Urinary bladder (tissue), 3 donors: ENCODE measurements at regions not wholly inside any gene's neighbourhood (a gene's known extent, or its start where the extent isn't known, plus 50 kb on each side); places are given as distances from the start of the nearest gene placed in this dataset.
"Not testable (repeated sequence)": the region's sequence is repeated elsewhere in the genome, so short reads cannot be mapped to it uniquely, and the experiment has no call there.

Experiments
- DNase-seq: peaks from one replicate; pipeline ENCODE4 v3.0.0-alpha.2; 2015; ENCODE audit errors: extremely low spot score
- H3K27ac ChIP-seq: one replicate; pipeline ENCODE4 v1.5.1; 2013; ENCODE audit warnings: low read depth, mild to moderate bottlenecking, moderate library complexity
- H3K36me3 ChIP-seq: one replicate; pipeline ENCODE4 v1.6.1; 2013; ENCODE audit warnings: mild to moderate bottlenecking, moderate library complexity; ENCODE audit not compliant: insufficient read depth
- H3K4me1 ChIP-seq: one replicate; pipeline ENCODE4 v1.6.1; 2013; ENCODE audit warnings: mild to moderate bottlenecking, moderate library complexity; ENCODE audit not compliant: insufficient read depth
- H3K4me3 ChIP-seq: one replicate; pipeline ENCODE4 v1.5.1; 2013; ENCODE audit warnings: low read depth, low read length
- WGBS: extraction: QIAGEN DNeasy Blood & Tissue Kit; methylation state at CpG from one replicate; pipeline ENCODE4 v1.1.7; 2013; 5-methylcytosine and 5-hydroxymethylcytosine counted together
- donor health status: healthy with polysubstance abuse.
- donor health status: healthy.

DNA sequence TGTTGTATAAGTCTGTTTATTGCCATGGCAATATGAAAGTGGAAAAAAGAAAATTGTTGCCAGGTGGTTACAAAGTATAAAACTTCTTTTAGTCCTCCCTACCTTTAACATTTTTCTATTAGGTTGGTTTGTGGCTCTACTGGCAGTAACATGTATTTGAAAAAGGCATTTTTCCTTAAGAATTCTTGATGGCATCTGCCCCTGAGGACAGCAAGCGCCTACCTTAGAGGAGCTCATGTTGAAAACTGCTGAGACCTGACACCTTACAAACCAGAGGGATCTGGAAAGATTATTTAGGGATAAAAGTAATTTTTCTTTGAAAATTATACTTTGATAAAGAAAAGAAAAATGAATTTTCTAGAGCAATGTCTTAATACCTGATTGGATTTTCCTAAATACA is 208.1 kb downstream of the CAVIN4 start:
- no peak for DNase-seq
- Histone ChIP-seq H3K4me1 (no peaks in the 10 kb centered on the region), H3K27ac (no peak overlapping the region), H3K4me3 (no peak overlapping the region), H3K36me3 (no peaks in the 10 kb centered on the region)
- 92% methylated on average over 1 of the region's 1 CpG for WGBS

DNA sequence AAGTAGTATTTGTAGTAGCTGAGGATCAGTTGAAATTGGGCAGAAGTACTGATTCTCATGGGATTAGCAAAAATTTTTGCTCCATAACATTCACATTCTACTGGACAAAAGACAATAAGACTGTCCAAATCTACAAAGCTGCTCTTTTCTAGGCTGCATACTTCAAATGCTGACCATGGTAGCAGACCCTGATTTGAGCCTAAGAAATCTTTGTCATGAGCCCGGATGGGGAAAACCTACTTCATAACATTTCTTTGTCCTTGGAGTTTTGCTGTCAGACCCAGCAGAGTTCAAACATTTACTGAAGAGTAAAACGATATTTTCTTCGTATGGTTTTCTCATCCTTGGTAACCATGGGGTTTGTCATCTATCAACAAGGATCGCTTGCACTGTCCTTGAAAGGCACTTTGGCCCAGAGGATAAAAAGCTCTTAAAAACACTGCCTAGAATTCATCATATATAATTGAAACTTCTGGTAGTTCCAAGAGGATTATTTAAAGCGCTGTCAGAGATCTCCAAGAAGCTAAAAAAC is 216.9 kb downstream of the CAVIN4 start:
- Histone ChIP-seq H3K27ac (no peak overlapping the region), H3K4me1 (no peaks in the 10 kb centered on the region), H3K36me3 (no peaks in the 10 kb centered on the region), H3K4me3 (no peak overlapping the region)
- WGBS, result 88% methylated on average over 5 of the region's 5 CpGs
- DNase-seq, result no peak

DNA sequence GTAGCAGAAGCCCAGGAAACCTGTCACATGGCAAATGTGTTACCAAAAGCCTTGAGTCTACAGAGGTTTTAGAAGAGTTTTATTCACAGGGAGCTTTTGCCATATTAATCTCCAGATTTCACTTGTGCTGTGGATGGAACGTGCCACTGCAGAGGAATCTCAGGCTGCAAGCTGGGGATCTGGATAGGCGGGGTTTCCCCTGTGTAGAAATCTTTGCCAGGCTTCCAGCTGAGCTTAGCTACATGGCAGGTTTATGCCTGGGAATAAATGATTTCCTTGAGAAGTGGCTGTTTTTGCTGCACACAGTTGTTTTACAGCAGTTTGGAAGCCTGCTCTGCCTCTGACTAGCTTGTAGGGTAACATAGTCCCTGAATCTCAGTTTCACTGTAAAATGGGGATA is 224.6 kb upstream of the PLPPR1 start:
- no peak overlapping the region for H3K27ac ChIP-seq
- H3K36me3 ChIP-seq, result no peaks in the 10 kb centered on the region
- H3K4me3 ChIP-seq, result no peak overlapping the region
- no peaks in the 10 kb centered on the region for H3K4me1 ChIP-seq
- 41% methylated on average over 2 of the region's 2 CpGs for WGBS
- no peak for DNase-seq

DNA sequence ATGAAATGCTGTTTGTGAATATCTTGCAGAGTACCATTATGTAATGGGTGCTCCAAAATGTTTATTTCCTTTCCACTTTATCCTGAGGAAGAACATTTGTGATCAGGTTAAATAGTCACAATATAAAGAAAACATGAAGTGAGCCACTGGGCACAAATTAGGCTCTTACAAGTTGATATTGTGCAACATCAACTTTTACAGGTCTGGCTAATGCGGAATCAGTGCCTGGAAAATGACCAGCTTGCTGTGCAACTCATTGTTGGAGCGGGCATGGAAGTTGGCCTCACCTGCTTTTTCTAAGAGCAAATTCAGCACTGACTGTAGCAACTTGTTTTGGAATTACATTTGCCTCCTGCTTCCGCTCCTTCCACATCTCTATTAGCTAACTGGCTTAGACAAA is 216.9 kb upstream of the PLPPR1 start:
- DNase-seq, result no peak
- no peak overlapping the region for H3K4me3 ChIP-seq
- 91% methylated on average over 3 of the region's 3 CpGs for WGBS
- no peak overlapping the region for H3K27ac ChIP-seq
- no peaks in the 10 kb centered on the region for H3K4me1 ChIP-seq
- H3K36me3 ChIP-seq, result no peaks in the 10 kb centered on the region

DNA sequence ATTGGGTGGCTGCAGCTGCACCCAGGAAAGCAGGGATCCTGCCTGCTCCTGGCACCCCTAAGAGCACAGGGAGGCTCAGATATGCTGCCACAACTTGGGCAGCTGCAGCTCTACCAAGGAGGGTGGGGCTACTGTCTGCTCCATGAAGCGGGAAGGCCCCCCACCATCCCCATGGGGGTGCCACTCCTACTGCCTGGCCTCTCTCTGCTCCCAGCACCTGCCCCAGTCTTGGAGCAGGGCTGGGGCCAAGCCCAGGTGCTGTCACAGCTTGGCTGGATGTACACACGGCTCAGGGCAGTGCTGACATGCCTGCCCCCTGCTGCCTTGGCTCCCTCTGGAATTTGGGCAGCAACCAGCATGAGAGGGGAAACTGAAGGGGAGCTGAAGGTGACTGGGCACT is 214.7 kb upstream of the PLPPR1 start:
- no peaks in the 10 kb centered on the region for H3K4me1 ChIP-seq
- no peak overlapping the region for H3K27ac ChIP-seq
- no peak for DNase-seq
- WGBS, result 78% methylated on average over 2 of the region's 2 CpGs
- no peak overlapping the region for H3K4me3 ChIP-seq
- H3K36me3 ChIP-seq, result no peaks in the 10 kb centered on the region

DNA sequence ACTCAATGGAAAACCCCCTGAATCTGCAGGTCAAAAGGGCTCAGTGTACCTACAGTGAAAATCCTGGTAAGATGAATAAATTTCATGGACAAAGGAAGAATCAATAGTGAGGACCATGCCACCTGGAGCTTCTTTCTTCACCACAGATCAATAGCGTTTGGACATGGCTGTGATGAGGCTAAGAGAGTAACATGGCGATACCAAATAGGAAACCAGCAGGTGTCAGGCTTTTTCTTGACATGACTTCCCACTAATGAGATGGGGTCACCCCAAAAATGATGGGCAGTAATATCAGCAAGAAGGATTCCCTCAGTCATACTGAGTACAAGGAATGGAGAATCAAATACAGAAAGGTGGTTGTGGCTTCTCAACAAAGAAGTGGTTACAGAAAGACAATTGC is 208.5 kb upstream of the PLPPR1 start:
- 84% methylated on average over 2 of the region's 2 CpGs for WGBS
- Histone ChIP-seq H3K4me1 (no peaks in the 10 kb centered on the region), H3K27ac (no peak overlapping the region), H3K36me3 (no peaks in the 10 kb centered on the region), H3K4me3 (no peak overlapping the region)
- DNase-seq, result no peak

DNA sequence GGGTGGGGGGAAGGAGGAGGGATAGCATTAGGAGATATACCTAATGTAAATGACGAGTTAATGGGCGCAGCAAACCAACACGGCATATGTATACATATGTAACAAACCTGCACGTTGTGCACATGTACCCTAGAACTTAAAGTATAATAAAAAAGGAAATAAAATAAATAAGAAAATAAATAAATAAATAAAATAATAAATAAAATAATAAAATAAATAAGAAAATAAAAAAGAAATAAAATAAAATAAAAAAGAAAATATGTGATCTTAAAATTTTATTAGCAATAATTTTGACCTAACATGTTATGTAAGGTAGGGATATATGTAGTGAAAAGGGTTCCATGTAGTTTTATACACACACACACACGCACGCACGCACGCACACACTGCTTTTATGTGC is 195.5 kb upstream of the PLPPR1 start:
- 91% methylated on average over 8 of the region's 8 CpGs for WGBS
- H3K4me3 ChIP-seq, DNase-seq, H3K36me3 ChIP-seq, H3K27ac ChIP-seq, H3K4me1 ChIP-seq: not testable (repeated sequence)

DNA sequence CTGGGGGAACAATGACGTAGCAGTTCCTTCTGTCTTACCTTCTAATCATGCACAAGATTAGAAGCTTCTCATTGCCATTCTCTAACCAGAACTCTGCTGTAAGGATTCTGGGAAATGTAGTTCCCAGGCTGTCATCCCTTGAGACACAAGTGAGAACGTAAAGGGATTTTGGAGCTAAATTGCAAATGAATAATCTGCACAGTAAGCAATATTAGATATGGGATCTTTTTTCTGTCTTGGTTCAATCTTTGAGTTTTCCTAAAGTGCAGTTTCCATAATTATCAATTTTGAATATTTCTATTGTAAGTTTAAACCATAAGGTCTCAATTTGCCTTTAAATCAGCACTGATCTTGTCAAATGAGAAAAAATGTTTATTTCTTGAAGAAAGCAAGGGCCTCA is 189.7 kb upstream of the PLPPR1 start:
- Histone ChIP-seq H3K4me3 (no peak overlapping the region), H3K4me1 (no peaks in the 10 kb centered on the region), H3K27ac (no peak overlapping the region), H3K36me3 (no peaks in the 10 kb centered on the region)
- WGBS, result 51% methylated on average over 2 of the region's 2 CpGs
- DNase-seq, result no peak

DNA sequence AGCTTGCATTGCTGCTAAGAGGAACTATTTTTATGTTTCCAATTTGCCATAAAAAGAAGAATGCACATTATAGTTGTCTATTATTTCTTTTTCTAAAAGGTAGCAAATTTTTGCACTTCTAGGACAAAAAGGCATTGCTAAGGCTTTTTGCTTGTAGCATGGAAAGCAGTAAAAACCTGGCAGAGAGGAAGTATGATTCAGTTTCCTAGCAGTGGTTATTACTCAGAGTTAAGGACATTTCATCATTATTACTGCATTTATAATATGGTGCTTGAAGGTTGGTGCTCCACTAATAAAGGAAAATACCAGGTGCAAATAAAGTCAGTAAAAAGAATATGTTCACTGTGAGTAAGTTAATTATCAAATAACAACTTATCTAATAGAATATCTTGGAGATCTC is 179.8 kb upstream of the PLPPR1 start:
- Histone ChIP-seq H3K36me3 (no peaks in the 10 kb centered on the region), H3K27ac (no peak overlapping the region), H3K4me3 (no peak overlapping the region), H3K4me1 (no peaks in the 10 kb centered on the region)
- no peak for DNase-seq

DNA sequence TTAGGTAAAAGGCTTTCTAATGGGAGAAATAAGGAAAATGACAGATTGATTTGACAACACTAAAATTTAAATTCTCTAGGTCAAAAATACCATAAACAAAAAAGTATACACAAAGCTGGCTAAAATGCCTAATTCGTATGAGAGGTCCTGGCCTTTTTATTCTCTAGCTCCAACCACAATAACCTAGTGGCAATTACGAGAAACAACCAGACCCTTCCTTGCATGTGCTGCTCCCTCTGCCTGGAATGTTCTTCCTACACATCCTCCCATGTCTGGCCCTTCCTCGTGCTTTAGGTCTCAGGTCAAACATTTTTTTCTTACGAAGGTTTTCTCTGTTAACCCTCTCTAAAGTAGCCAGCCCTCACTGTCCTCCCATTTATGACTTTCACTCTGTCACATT is 176.4 kb upstream of the PLPPR1 start:
- DNase-seq, result no peak
- 18% methylated on average over 4 of the region's 4 CpGs for WGBS

DNA sequence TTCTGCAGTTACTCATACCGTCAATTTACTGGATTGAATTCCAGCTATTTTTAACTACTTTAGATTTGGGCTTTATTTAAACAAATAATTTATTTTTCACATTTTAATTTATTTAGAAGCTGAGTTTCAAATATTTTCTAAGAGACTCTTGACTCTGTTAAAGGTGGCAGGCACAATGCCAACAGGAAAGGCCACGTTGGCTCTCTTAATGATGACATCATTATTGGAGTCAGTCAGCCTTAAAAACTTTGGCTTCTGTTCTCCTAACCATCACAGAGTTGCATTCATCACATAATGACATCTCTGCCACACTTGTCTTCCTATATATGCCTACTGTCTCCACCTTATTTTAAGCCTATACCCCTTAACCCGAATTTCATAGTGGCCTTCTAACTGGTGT is 172.3 kb upstream of the PLPPR1 start:
- H3K36me3 ChIP-seq, result no peaks in the 10 kb centered on the region
- 46% methylated on average over 3 of the region's 3 CpGs for WGBS
- H3K4me1 ChIP-seq, result no peaks in the 10 kb centered on the region
- H3K4me3 ChIP-seq, result no peak overlapping the region
- H3K27ac ChIP-seq, result no peak overlapping the region
- DNase-seq, result no peak

More for the DNA sequence above, 176.4 kb upstream of the PLPPR1 start:
- Histone ChIP-seq H3K27ac (no peak overlapping the region), H3K4me1 (no peaks in the 10 kb centered on the region), H3K36me3 (no peaks in the 10 kb centered on the region), H3K4me3 (no peak overlapping the region)

DNA sequence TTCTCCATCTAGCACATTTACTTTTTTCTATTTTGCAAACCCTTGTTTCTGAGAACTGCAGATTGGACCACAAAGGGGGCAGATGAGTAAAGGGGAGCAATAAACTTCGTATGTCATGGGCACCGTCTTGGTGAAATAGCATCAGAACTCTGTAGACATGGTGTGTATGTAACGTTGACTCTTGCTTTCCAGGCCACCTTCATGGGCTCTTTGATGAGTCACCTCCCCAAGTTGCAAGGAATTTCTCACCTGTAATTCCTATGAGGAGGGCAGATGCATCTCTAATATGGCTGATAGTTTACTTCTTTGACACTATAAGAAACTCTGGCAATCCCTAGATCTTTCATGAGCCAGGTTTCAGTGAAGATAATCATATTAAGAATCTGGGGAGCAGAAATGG is 163.4 kb upstream of the PLPPR1 start:
- 71% methylated on average over 3 of the region's 3 CpGs for WGBS
- no peaks in the 10 kb centered on the region for H3K36me3 ChIP-seq
- no peaks in the 10 kb centered on the region for H3K4me1 ChIP-seq
- DNase-seq, result no peak
- no peak overlapping the region for H3K27ac ChIP-seq
- H3K4me3 ChIP-seq, result no peak overlapping the region

DNA sequence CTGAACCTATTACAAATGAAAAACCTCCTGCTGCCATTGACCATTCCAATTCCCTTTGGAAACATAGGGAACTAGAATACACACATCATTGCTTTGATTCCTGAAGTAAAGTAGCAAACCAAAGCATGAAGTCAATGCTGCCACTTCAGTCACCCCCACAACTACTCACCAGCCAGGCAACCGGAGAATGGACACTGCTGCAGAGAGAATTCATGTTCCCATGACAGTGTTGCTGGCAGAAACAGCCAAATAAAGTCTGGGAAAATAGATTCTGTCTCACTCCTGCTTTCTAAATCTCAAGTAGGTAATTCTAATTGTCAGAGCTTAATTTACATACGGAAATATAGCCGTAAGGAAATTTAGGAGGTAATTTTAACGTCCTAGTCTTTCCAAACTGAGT is 162.9 kb upstream of the PLPPR1 start:
- no peak for DNase-seq
- 82% methylated on average over 4 of the region's 4 CpGs for WGBS
- Histone ChIP-seq H3K36me3 (no peaks in the 10 kb centered on the region), H3K4me3 (no peak overlapping the region), H3K27ac (no peak overlapping the region), H3K4me1 (no peaks in the 10 kb centered on the region)

DNA sequence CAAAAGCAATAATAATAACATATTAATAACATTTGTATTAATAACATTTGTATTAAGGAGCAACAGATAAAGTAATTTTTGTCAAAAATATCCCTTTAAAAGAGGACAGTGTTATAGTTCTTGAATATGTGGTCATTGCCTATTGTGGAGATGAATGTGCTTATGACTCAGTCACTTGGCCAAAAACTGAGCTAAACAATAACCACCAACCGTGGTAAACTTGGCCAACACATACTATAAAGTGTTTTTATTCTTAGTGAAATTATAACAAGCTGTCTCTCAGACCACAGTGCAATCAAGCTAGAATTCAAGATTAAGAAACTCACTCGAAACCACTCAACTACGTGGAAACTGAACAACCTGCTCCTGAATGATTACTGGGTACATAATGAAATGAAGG is 159.2 kb upstream of the PLPPR1 start:
- Histone ChIP-seq H3K27ac (no peak overlapping the region), H3K4me1 (no peaks in the 10 kb centered on the region), H3K4me3 (no peak overlapping the region), H3K36me3 (no peaks in the 10 kb centered on the region)
- WGBS, result 73% methylated on average over 3 of the region's 3 CpGs
- DNase-seq, result no peak

DNA sequence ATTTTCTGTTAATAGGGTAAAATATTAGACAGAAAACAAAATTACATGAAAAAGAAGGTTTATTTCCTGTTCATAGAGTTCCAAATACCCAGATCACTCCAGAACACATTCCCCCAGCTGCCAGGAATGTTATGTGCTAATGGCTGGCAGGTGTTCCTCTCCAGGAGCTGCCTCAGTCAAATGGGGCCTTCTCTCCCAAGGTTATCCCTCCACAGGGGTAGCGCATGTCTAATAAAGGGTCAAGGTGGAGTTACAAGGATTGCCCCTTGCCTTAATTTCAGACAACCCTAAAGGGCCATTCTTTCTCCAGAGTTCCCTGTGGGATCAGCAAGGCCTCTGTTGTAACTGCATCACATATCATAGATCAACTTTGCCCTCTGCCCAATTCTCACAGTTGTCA is 148.6 kb upstream of the PLPPR1 start:
- Histone ChIP-seq H3K4me1 (no peaks in the 10 kb centered on the region), H3K27ac (no peak overlapping the region), H3K36me3 (no peaks in the 10 kb centered on the region), H3K4me3 (no peak overlapping the region)
- no peak for DNase-seq
- 100% methylated on average over 1 of the region's 1 CpG for WGBS
